Activated T-helper 2 cell treated with anti-CD3 and anti-CD28 coated beads, Interferon-gamma antibody, Interleukin-2, Interleukin-4, amounts not matched to agents 10 μg/mL and 5 μg/mL and 100 μg/mL, durations not matched to agents 14 hours and 24 hours and 36 hours (primary cell): ENCODE measurements at regions not wholly inside any gene's neighbourhood (a gene's known extent, or its start where the extent isn't known, plus 50 kb on each side); places are given as distances from the start of the nearest gene placed in this dataset.

Experiments used
- DNase-seq: peaks from one replicate; pipeline ENCODE4 v3.0.0; 2021; ENCODE audit warnings: low spot score
- H3K27ac Mint-ChIP-seq: one replicate; pipeline ENCODE4 v1.8.0; 2021; ENCODE audit warnings: mixed read lengths
- H3K27me3 Mint-ChIP-seq: one replicate; pipeline ENCODE4 v1.8.0; 2021; ENCODE audit warnings: low read depth, mixed read lengths
- H3K36me3 Mint-ChIP-seq: one replicate; pipeline ENCODE4 v1.8.0; 2021; ENCODE audit warnings: low read depth, mixed read lengths
- H3K4me1 Mint-ChIP-seq: one replicate; pipeline ENCODE4 v1.8.0; 2021; ENCODE audit warnings: low read depth, mixed read lengths
- H3K4me3 Mint-ChIP-seq: one replicate; pipeline ENCODE4 v1.8.0; 2021; ENCODE audit warnings: low read depth, mild to moderate bottlenecking, moderate library complexity, mixed read lengths
- H3K9me3 Mint-ChIP-seq: one replicate; pipeline ENCODE4 v1.8.0; 2021; ENCODE audit warnings: mixed read lengths
- intact Hi-C: fragments of 100-400 bp; cut with micrococcal nuclease; formaldehyde crosslinking; loops from one replicate; pipeline ENCODE4 v1.15.1; 2023

DNA sequence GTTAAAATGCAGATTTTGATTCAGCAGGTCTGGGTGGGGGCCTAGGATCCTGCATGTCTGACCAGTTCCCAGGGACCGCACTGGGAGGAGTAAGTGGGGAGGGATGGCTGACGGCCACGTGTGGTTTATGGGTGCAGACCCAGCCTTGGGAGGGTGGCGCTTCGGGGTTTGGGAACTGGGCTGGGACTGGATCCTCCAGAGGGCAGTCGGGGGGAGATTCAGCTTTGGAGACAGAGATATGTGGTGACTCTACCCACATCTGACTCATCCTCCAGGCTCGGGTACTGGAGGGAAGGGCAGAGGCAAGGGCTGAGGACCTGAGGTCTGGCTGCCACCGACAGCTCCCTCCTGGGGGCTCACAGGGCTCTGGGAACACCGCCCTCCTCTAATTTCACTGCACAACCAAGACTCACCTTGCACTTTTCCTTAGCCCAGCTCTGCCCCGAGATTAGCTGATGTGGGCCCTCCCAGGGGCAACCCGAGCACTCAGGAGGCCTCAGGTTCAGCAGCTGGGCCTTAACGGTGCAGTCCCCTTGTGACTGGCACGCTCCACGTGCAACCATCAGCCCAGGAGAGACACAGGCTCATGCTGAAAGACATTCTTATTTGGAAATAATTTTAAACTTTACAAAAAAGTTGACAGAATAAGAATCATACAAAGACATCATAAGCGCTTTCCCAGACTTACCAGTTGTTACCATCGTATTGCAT is 172.8 kb upstream of the PMEPA1 start:
- Mint-ChIP-seq H3K27ac (no peak overlapping the region), H3K36me3 (no peaks in the 10 kb centered on the region), H3K9me3 (no peaks in the 10 kb centered on the region), H3K4me1 (no peaks in the 10 kb centered on the region), H3K27me3 (no peaks in the 10 kb centered on the region), H3K4me3 (no peak overlapping the region)
- no peak for DNase-seq
- intact Hi-C loops, result no loop called here

GRCh38 chr20:57881466-57882385 is 171.9 kb upstream of the PMEPA1 start:
- H3K27ac Mint-ChIP-seq, result no peak overlapping the region
- no peak for DNase-seq
- intact Hi-C loops, result no loop called here
- H3K4me3 Mint-ChIP-seq, result no peak overlapping the region
- no peaks in the 10 kb centered on the region for H3K9me3 Mint-ChIP-seq
- H3K36me3 Mint-ChIP-seq, result no peaks in the 10 kb centered on the region
- H3K27me3 Mint-ChIP-seq, result no peaks in the 10 kb centered on the region
- no peaks in the 10 kb centered on the region for H3K4me1 Mint-ChIP-seq

DNA sequence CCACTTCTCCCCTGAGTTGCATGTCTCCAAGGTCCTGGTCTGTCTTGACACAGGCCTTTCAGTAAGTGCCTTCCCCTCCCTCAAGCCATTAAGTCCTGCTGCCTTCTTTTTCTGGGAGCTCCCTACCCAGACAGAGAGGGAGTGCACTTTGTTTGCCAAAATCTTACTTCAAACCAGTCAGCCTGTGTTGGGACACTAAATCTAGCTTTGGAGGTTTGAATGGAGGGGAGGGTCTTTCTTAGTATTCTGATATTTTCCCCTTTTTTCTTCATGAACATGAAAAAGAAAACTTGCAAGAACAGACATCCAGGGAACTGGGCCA is 170.7 kb upstream of the PMEPA1 start:
- H3K9me3 Mint-ChIP-seq, result no peaks in the 10 kb centered on the region
- DNase-seq, result no peak
- no peaks in the 10 kb centered on the region for H3K36me3 Mint-ChIP-seq
- no peaks in the 10 kb centered on the region for H3K27me3 Mint-ChIP-seq
- intact Hi-C loops, result no loop called here
- H3K4me1 Mint-ChIP-seq, result no peaks in the 10 kb centered on the region
- H3K4me3 Mint-ChIP-seq, result no peak overlapping the region
- H3K27ac Mint-ChIP-seq, result no peak overlapping the region

DNA sequence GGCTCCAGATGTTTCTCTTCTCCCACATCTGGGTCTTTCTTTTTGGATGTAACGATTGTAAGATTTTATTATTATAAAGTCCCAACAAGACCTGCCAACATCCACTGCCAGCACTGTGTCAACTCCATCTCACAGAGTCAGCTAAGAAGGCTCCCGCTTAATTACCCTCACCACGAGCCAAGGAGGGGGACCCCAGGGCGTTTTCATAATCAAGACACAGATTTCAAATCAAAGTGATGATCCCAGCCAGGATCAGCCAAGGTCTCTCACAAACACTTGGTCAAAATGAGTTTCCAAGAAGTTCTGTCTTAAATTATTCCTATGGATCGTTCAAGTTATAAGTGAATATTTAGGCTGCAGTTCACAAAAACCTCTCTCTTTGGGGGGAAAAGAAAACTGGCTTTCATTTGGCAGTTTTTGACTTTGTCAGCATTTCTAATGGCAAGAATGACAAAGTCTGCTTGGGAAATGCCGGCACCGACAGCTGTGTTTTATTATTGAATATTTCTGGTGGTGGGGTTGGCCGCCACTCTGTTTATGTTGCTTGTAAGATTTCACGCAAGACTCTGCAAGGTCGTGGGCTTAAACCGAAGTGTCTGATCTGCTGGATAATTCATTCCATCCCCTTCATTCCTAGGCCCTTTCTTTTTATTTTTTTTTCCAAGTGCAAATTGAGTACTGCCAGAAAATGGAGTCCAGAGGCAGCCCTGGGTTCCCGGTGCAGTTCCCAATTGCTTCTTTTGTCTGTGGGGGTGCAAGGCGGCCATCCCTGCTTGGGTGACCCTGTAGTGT is 170.2 kb upstream of the PMEPA1 start:
- no peak overlapping the region for H3K27ac Mint-ChIP-seq
- H3K36me3 Mint-ChIP-seq, result no peaks in the 10 kb centered on the region
- no peaks in the 10 kb centered on the region for H3K4me1 Mint-ChIP-seq
- intact Hi-C loops, result no loop called here
- no peak for DNase-seq
- no peaks in the 10 kb centered on the region for H3K27me3 Mint-ChIP-seq
- H3K4me3 Mint-ChIP-seq, result no peak overlapping the region
- H3K9me3 Mint-ChIP-seq, result no peaks in the 10 kb centered on the region

- no peaks in the 10 kb centered on the region for H3K36me3 Mint-ChIP-seq
- H3K27ac Mint-ChIP-seq, result no peak overlapping the region
- no peaks in the 10 kb centered on the region for H3K4me1 Mint-ChIP-seq
- intact Hi-C loops, result no loop called here
- no peaks in the 10 kb centered on the region for H3K9me3 Mint-ChIP-seq
- no peaks in the 10 kb centered on the region for H3K27me3 Mint-ChIP-seq
- H3K4me3 Mint-ChIP-seq, result no peak overlapping the region
- DNase-seq, result no peak
Observed at GRCh38 chr20:57879437-57879778, 169.6 kb upstream of the PMEPA1 start.

DNA sequence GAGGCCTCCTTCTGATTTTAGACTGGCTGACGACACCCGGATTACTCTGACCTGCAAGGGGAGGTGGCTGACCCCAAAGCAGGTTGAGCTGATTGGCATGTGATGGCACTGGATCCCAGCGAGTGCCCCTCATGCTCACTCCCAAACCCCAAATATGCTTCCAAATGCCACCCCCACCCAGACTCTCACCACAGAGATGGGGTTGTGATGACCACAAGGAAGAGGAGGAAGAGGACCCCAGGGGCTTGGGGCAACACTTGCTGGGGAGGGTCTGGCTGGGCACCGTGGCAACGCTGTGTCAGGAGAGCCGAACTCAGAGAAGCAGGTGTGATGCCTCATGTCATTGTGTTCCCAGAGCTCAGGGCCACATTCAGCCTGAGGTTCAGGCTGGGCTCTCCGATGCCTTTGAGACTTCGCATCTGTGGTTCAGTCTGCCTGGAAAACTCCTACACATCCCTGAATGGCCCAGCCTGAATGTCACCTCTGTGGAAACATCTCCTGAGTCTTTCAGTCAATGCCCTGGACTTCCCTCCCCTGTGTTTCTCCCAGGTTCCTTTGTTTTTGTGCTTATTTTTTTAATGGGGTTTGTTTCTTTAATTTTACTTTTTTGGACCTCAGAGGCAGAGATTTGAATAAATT is 169.1 kb upstream of the PMEPA1 start:
- H3K4me1 Mint-ChIP-seq, result no peaks in the 10 kb centered on the region
- H3K9me3 Mint-ChIP-seq, result no peaks in the 10 kb centered on the region
- H3K4me3 Mint-ChIP-seq, result no peak overlapping the region
- H3K27me3 Mint-ChIP-seq, result no peaks in the 10 kb centered on the region
- H3K36me3 Mint-ChIP-seq, result no peaks in the 10 kb centered on the region
- intact Hi-C loops, result no loop called here
- DNase-seq, result no peak
- H3K27ac Mint-ChIP-seq, result no peak overlapping the region

DNA sequence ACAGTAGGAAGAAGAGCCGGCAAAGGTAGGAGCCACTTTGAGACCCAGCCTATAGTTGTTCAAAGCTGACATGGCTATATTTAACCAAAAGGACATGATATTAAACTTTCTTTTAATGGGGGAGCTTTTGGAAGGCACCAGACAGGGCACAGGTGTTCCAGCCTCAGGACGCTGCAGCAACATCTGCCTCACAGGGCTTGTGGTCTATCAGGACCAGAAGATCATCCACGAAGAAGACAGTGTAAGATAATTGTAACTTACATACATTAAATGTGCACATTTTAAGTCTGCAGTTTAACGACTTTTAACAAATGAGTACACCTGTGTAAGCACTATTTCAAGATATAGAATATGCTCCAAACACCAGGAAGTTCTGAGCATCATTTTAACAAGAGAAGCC is 168.2 kb upstream of the PMEPA1 start:
- no peak for DNase-seq
- Mint-ChIP-seq H3K9me3 (no peaks in the 10 kb centered on the region), H3K4me1 (no peaks in the 10 kb centered on the region), H3K27ac (no peak overlapping the region), H3K36me3 (no peaks in the 10 kb centered on the region), H3K4me3 (no peak overlapping the region), H3K27me3 (no peaks in the 10 kb centered on the region)
- intact Hi-C loops, result no loop called here

- no peaks in the 10 kb centered on the region for H3K9me3 Mint-ChIP-seq
- H3K27me3 Mint-ChIP-seq, result no peaks in the 10 kb centered on the region
- intact Hi-C loops, result no loop called here
- H3K36me3 Mint-ChIP-seq, result no peaks in the 10 kb centered on the region
- no peak for DNase-seq
- no peak overlapping the region for H3K4me3 Mint-ChIP-seq
- no peak overlapping the region for H3K27ac Mint-ChIP-seq
- H3K4me1 Mint-ChIP-seq, result no peaks in the 10 kb centered on the region
Observed at GRCh38 chr20:57877131-57877824, 167.5 kb upstream of the PMEPA1 start.

GRCh38 chr20:57876163-57876562 is 166.3 kb upstream of the PMEPA1 start:
- Mint-ChIP-seq H3K27me3 (no peaks in the 10 kb centered on the region), H3K36me3 (no peaks in the 10 kb centered on the region), H3K27ac (no peak overlapping the region), H3K4me1 (no peaks in the 10 kb centered on the region), H3K9me3 (no peaks in the 10 kb centered on the region), H3K4me3 (no peak overlapping the region)
- intact Hi-C loops, result no loop called here
- no peak for DNase-seq

DNA sequence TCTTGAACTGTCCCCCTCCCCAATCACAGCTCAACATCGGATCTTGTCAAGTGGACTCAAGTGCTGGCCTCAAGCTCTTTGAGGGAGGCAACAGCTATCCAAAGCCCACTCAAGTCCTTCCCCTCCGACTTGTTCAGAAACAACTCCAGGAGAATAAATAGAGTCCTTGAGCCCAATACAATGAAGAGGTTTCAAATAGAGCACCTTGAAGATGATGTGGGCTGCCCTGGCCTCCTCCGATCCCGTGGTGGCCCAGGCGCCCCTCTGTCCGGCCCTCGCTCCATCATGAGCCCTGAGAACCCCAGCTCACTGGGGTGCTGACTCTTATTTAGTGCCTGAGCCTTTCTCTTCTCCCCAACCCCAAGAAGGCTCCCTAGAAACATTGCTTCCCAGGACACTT is 164.3 kb upstream of the PMEPA1 start:
- H3K27ac Mint-ChIP-seq, result no peak overlapping the region
- no peaks in the 10 kb centered on the region for H3K9me3 Mint-ChIP-seq
- H3K27me3 Mint-ChIP-seq, result no peaks in the 10 kb centered on the region
- DNase-seq, result no peak
- no peaks in the 10 kb centered on the region for H3K36me3 Mint-ChIP-seq
- no peaks in the 10 kb centered on the region for H3K4me1 Mint-ChIP-seq
- H3K4me3 Mint-ChIP-seq, result no peak overlapping the region
- intact Hi-C loops, result no loop called here

GRCh38 chr20:57872816-57873409 is 163.1 kb upstream of the PMEPA1 start:
- intact Hi-C loops, result no loop called here
- no peaks in the 10 kb centered on the region for H3K4me1 Mint-ChIP-seq
- H3K4me3 Mint-ChIP-seq, result no peak overlapping the region
- H3K9me3 Mint-ChIP-seq, result no peaks in the 10 kb centered on the region
- DNase-seq, result no peak
- H3K27ac Mint-ChIP-seq, result no peak overlapping the region
- H3K27me3 Mint-ChIP-seq, result no peaks in the 10 kb centered on the region
- H3K36me3 Mint-ChIP-seq, result no peaks in the 10 kb centered on the region

GRCh38 chr20:57871237-57871632 is 161.4 kb upstream of the PMEPA1 start:
- no peak overlapping the region for H3K27ac Mint-ChIP-seq
- no peaks in the 10 kb centered on the region for H3K9me3 Mint-ChIP-seq
- no peaks in the 10 kb centered on the region for H3K4me1 Mint-ChIP-seq
- no peak for DNase-seq
- H3K36me3 Mint-ChIP-seq, result no peaks in the 10 kb centered on the region
- intact Hi-C loops, result no loop called here
- H3K27me3 Mint-ChIP-seq, result peaks cover under 1% of the 10 kb centered on the region
- H3K4me3 Mint-ChIP-seq, result no peak overlapping the region
